IPS-15b (cell line): ENCODE measurements at regions not wholly inside any gene's neighbourhood (a gene's known extent, or its start where the extent isn't known, plus 50 kb on each side); places are given as distances from the start of the nearest gene placed in this dataset.
"Not testable (repeated sequence)": the region's sequence is repeated elsewhere in the genome, so short reads cannot be mapped to it uniquely, and the experiment has no call there.

Experiments
- H3K27me3 ChIP-seq: one replicate; pipeline ENCODE4 v1.6.1; 2013; ENCODE audit warnings: low read length; ENCODE audit not compliant: control insufficient read depth, insufficient read depth
- H3K36me3 ChIP-seq: one replicate; pipeline ENCODE4 v1.6.1; 2013; ENCODE audit warnings: low read length; ENCODE audit not compliant: control insufficient read depth, insufficient read depth
- H3K4me1 ChIP-seq: one replicate; pipeline ENCODE4 v1.6.1; 2013; ENCODE audit warnings: mild to moderate bottlenecking, low read length; ENCODE audit not compliant: control insufficient read depth, insufficient read depth
- H3K4me3 ChIP-seq: one replicate; pipeline ENCODE4 v1.5.1; 2013; ENCODE audit warnings: low read depth, low read length
- H3K9ac ChIP-seq: one replicate; pipeline ENCODE4 v1.6.1; 2013; ENCODE audit warnings: low read depth, mild to moderate bottlenecking, low read length
- H3K9me3 ChIP-seq: one replicate; pipeline ENCODE4 v1.6.1; 2013; ENCODE audit warnings: mild to moderate bottlenecking, low read length; ENCODE audit not compliant: control insufficient read depth, insufficient read depth

DNA sequence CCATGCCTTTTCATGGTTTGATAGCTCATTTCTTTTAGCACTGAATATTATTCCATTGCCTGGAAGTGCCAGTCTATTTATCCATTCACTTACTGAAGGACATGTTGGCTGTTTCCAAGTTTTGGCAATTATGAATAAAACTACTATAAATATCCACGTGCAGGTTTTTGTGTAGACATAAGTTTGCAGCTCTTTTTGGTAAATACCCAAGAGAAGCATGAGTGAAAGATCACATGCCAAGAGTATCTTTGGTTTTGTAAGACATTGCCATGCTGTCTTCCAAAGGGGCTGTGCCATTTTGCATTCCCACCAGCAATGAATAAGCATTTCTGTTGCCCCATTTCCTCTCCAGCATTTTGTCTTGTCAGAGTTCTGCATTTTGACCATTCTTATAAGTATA is 120.9 kb downstream of the MANEA start:
- Histone ChIP-seq H3K36me3 (no peaks in the 10 kb centered on the region), H3K4me1 (peaks cover 5% of the 10 kb centered on the region), H3K9me3 (no peaks in the 10 kb centered on the region), H3K27me3 (no peaks in the 10 kb centered on the region), H3K9ac (no peak overlapping the region), H3K4me3 (no peak overlapping the region)

DNA sequence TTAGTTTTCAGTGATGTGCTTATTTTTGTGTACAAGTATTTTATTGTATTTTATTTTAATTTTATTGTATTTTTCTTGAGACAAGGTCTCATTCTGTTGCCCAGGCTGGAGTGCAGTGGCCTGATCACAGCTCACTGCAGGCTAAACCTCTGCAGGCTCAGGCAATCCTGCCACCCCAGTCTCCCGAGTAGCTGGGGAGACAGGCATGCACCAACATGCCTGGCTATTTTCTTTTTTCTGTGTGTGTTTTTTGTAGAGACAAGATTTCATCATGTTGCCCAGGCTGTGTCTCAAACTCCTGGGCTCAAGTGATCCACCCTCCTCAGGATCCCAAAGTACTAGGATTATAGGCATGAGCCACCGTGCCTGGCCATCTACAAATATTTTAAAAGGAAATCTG is 146.3 kb downstream of the MANEA start:
- H3K9ac ChIP-seq: no peak overlapping the region
- H3K9me3 ChIP-seq: no peaks in the 10 kb centered on the region

DNA sequence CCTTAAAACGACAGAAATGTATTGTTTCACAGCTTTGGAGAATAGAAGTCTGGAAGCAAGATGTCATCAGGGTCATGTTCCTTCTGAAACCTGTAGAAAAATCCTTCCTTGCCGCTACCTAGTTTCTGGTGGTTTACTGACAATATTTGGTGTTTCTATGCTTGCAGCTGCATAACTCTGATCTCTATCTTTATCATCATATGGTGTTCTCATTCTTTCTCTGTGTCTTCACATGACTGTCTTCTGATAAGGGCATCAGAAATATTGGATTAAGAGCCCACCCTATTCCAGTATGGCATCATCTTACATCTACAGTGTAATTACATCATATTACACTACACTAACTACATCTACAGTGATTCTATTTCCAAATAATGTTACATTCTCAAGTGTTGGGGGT is 148.0 kb downstream of the MANEA start:
- H3K9ac ChIP-seq: no peak overlapping the region
- H3K36me3 ChIP-seq: no peaks in the 10 kb centered on the region
- no peak overlapping the region for H3K4me3 ChIP-seq
- no peaks in the 10 kb centered on the region for H3K9me3 ChIP-seq
- no peaks in the 10 kb centered on the region for H3K4me1 ChIP-seq
- no peaks in the 10 kb centered on the region for H3K27me3 ChIP-seq

More for the DNA sequence above, 146.3 kb downstream of the MANEA start:
- Histone ChIP-seq H3K4me1 (no peaks in the 10 kb centered on the region), H3K27me3 (no peaks in the 10 kb centered on the region), H3K4me3 (no peak overlapping the region), H3K36me3 (no peaks in the 10 kb centered on the region)

DNA sequence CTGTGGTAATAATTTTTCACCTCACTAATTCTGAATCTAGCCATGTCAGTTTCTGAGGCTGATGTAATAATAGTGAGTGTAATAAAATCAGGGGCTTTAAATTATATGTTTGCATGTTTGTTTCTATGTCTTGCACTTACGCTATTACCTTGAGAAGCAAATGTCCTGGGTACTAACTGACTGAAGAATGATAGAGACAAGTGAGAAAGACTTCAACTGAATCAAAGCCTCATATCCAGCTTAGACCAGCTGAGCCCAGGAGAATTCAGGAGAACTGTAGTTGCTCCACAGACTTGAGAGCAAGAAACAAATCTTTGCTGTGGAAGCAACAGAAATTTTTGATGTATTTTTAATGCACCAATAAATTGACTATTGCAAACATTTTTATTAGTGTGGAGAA is 162.8 kb downstream of the MANEA start:
- H3K4me3 ChIP-seq: no peak overlapping the region
- H3K9me3 ChIP-seq: no peaks in the 10 kb centered on the region
- H3K9ac ChIP-seq: no peak overlapping the region
- no peaks in the 10 kb centered on the region for H3K36me3 ChIP-seq
- H3K27me3 ChIP-seq: no peaks in the 10 kb centered on the region
- no peaks in the 10 kb centered on the region for H3K4me1 ChIP-seq

DNA sequence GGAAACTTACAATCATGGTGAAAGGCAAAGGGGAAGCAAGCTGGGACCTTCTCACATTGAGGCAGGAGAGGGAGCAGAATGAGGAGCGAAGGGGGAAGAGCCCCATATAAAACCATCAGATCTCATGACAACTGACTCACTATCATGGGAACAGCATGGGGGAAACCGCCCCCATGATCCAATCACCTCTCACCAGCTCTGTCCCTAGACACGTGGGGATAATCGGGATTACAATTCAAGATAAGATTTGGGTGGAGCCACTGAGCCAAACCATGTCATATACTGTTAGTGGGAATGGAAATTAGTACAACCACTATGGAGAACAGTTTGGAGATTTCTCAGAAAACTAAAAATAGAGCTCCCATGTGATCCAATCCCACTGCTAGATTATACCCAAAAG is 163.7 kb downstream of the MANEA start:
- no peaks in the 10 kb centered on the region for H3K27me3 ChIP-seq
- H3K4me1 ChIP-seq: no peaks in the 10 kb centered on the region
- H3K36me3 ChIP-seq: no peaks in the 10 kb centered on the region
- no peaks in the 10 kb centered on the region for H3K9me3 ChIP-seq
- no peak overlapping the region for H3K4me3 ChIP-seq
- H3K9ac ChIP-seq: no peak overlapping the region

DNA sequence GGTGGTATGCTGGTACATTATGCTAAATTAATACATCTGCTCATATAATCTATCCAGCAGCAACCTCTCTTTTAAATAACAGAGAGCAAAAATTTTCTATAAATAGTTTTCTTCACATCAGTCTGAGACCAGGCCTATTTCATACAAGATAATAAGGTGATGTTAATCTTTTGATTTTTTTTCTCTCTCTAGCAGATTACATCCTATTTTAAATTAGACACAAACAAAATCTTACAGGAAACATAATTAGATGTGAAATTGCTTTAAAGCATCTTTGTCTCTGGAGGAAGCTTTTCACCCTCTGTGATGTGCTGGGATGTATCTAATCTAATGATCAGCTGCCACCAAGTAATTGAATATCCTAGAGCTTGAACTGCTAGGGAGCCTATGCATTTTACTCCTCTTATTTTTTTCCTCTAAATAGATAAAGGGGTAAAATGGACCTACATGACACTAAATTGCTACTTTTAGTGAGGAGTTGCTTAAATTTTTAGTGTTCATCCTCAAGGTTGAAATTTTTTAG is 165.5 kb downstream of the MANEA start:
- H3K4me3 ChIP-seq: no peak overlapping the region
- no peaks in the 10 kb centered on the region for H3K27me3 ChIP-seq
- H3K9me3 ChIP-seq: no peaks in the 10 kb centered on the region
- H3K4me1 ChIP-seq: no peaks in the 10 kb centered on the region
- no peak overlapping the region for H3K9ac ChIP-seq
- no peaks in the 10 kb centered on the region for H3K36me3 ChIP-seq

DNA sequence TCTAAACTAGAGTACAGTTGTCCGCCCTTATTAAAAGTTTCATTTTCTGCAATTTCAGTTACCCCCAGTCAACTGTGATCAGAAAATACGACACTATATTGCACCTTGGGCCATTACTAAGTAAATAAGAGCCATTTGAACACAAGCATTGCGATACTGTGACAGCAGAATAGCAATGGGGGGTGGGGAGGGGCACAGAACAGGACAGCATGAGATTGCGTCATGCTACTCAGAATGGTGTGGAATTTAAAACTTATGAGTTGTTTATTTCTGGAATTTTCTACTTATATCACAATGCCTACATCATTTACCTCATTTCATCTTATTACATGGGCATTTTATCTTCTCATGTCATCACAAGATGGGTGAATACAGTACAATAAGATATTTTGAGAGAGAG is 166.3 kb downstream of the MANEA start:
- H3K4me3 ChIP-seq: no peak overlapping the region

DNA sequence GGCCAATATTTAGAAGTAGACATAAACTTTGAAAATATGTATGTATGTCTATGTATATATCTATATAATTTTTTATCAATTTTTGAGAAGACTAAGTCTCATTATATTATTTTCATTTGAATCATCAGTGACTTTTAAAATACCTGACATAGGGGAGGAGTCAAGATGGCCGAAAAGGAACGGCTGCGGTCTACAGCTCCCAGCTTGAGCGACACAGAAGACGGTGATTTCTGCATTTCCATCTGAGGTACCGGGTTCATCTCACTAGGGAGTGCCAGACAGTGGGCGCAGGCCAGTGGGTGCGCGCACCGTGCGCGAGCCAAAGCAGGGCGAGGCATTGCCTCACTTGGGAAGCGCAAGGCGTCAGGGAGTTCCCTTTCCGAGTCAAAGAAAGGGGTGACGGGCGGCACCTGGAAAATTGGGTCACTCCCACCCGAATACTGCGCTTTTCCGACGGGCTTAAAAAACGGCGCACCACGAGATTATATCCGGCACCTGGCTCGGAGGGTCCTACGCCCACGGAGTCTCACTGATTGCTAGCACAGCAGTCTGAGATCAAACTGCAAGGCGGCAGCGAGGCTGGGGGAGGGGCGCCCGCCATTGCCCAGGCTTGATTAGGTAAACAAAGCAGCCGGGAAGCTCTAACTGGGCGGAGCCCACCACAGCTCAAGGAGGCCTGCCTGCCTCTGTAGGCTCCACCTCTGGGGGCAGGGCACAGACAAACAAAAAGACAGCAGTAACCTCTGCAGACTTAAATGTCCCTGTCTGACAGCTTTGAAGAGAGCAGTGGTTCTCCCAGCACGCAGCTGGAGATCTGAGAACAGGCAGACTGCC is 181.1 kb downstream of the MANEA start:
- not testable (repeated sequence) for H3K9me3 ChIP-seq, H3K4me1 ChIP-seq, H3K36me3 ChIP-seq, H3K9ac ChIP-seq, H3K27me3 ChIP-seq
- peak overlapping the region; percentile 55 for H3K4me3 ChIP-seq

More for the DNA sequence above, 166.3 kb downstream of the MANEA start:
- H3K27me3 ChIP-seq: no peaks in the 10 kb centered on the region
- no peak overlapping the region for H3K9ac ChIP-seq
- no peaks in the 10 kb centered on the region for H3K4me1 ChIP-seq
- H3K36me3 ChIP-seq: no peaks in the 10 kb centered on the region
- H3K9me3 ChIP-seq: no peaks in the 10 kb centered on the region

- Histone ChIP-seq H3K9me3 (no peaks in the 10 kb centered on the region), H3K27me3 (no peaks in the 10 kb centered on the region), H3K36me3 (no peaks in the 10 kb centered on the region), H3K4me3 (no peak overlapping the region), H3K9ac (no peak overlapping the region), H3K4me1 (no peaks in the 10 kb centered on the region)
Measured at GRCh38 chr6:95767897-95768463, 190.6 kb downstream of the MANEA start.

DNA sequence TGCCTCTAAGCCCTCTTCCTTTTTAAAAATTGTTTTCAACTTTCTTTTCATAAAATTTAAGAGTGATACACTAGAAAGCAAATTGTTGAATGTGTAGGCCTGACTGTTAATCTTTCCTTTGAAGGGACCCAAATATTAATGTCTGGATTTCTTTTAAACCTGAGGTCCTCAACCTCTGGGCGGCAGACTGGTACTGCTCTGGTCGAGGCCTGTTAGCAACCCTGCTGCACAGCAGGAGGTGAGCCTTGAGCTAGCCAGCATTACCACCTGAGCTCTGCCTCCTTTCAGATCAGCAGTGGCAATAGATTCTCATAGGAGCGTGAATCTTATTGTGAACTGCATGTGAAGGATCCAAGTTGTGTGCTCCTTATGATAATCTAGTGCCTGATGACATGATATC is 191.2 kb downstream of the MANEA start:
- Histone ChIP-seq H3K27me3 (no peaks in the 10 kb centered on the region), H3K36me3 (no peaks in the 10 kb centered on the region), H3K9ac (no peak overlapping the region), H3K4me1 (no peaks in the 10 kb centered on the region), H3K4me3 (no peak overlapping the region), H3K9me3 (no peaks in the 10 kb centered on the region)

DNA sequence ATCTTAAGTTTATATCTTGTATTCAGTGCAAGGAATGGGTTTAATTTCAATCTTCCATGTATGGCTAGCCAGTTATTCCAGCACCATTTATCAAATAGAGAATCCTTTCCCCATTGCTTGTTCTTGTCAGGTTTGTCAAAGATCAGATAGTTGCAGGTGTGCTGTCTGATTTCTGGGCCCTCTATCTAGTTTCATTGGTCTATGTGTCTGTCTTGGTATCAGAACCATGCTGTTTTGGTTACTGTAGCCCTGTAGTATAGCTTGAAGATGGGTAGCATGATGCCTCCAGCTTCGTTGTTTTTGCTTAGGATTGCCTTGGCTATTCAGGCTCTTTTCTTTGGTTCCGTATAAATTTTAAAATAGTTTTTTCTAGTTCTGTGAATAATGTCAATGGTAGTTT is 200.0 kb downstream of the MANEA start:
- no peaks in the 10 kb centered on the region for H3K36me3 ChIP-seq
- no peaks in the 10 kb centered on the region for H3K4me1 ChIP-seq
- no peaks in the 10 kb centered on the region for H3K9me3 ChIP-seq
- no peak overlapping the region for H3K4me3 ChIP-seq
- no peaks in the 10 kb centered on the region for H3K27me3 ChIP-seq
- H3K9ac ChIP-seq: no peak overlapping the region

DNA sequence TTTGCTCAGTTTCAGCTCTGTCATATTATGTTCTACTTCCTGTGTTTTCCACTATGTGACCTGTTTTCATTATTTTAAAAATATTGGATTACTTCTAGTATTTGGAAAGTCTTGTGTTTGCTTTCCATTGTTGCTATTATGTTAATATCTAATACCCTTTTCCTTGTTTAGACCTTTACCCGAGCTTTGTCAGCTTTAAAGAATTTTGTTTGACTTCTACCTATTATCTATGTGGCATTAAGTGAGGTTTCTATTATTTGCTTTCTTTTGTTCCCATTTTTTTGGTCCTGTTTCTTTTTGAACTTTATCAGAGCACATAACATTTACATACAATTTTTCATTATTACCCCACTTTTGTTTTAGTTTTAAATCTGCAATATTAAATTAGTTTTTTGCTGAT is 202.7 kb downstream of the MANEA start:
- H3K4me3 ChIP-seq: no peak overlapping the region
- H3K9ac ChIP-seq: no peak overlapping the region
- H3K9me3 ChIP-seq: no peaks in the 10 kb centered on the region
- no peaks in the 10 kb centered on the region for H3K27me3 ChIP-seq
- no peaks in the 10 kb centered on the region for H3K36me3 ChIP-seq
- no peaks in the 10 kb centered on the region for H3K4me1 ChIP-seq
